GM13976 (cell line): ENCODE measurements at regions not wholly inside any gene's neighbourhood (a gene's known extent, or its start where the extent isn't known, plus 50 kb on each side); places are given as distances from the start of the nearest gene placed in this dataset.
"Not testable (repeated sequence)": the region's sequence is repeated elsewhere in the genome, so short reads cannot be mapped to it uniquely, and the experiment has no call there.

Experiments
- DNase-seq: peaks from one replicate; pipeline ENCODE4 v3.0.0; 2012; ENCODE audit warnings: low spot score
- CTCF ChIP-seq: IDR thresholded peaks from 2 replicates; pipeline ENCODE4 v1.5.1; 2012; ENCODE audit warnings: borderline replicate concordance, mild to moderate bottlenecking; ENCODE audit not compliant: insufficient read depth; ENCODE audit errors: extremely low read depth, missing control alignments, control extremely low read depth
- in situ Hi-C: fragments of 300-500 bp; cut with MboI; formaldehyde crosslinking; loops from one replicate; pipeline ENCODE4 v1.12.0; 2022; ENCODE audit warnings: low sequenced_read_pairs, mixed read lengths, inconsistent platforms; ENCODE audit not compliant: unreplicated experiment

- no peak for DNase-seq
- in situ Hi-C loops = no loop called here
- TF ChIP-seq CTCF = no peak
Observed at GRCh38 chr16:82281544-82281943, 111.5 kb upstream of the MPHOSPH6 start.

GRCh38 chr16:82280867-82281266 lies 110.8 kb upstream of the MPHOSPH6 start:
- no peak for DNase-seq
- TF ChIP-seq CTCF = no peak
- in situ Hi-C loops = no loop called here

- in situ Hi-C loops, DNase-seq: not testable (repeated sequence)
Observed at GRCh38 chr16:82275349-82275748, 105.3 kb upstream of the MPHOSPH6 start.

- in situ Hi-C loops = no loop called here
Observed at GRCh38 chr16:82271636-82272035, 101.6 kb upstream of the MPHOSPH6 start.

GRCh38 chr16:82267675-82268074 lies 97.7 kb upstream of the MPHOSPH6 start:
- DNase-seq, in situ Hi-C loops: not testable (repeated sequence)

More at GRCh38 chr16:82271636-82272035, 101.6 kb upstream of the MPHOSPH6 start:
- no peak for DNase-seq
- TF ChIP-seq CTCF = no peak

- no peak for DNase-seq
- in situ Hi-C loops = no loop called here
- TF ChIP-seq CTCF = no peak
Observed at GRCh38 chr16:82265809-82266208, 95.8 kb upstream of the MPHOSPH6 start.

- no peak for DNase-seq
- in situ Hi-C loops = no loop called here
- TF ChIP-seq CTCF = no peak
Observed at GRCh38 chr16:82264756-82265155, 94.7 kb upstream of the MPHOSPH6 start.

- DNase-seq = peak; percentile 36
- TF ChIP-seq CTCF = peak; percentile 90
- in situ Hi-C loops = no loop called here
Observed at GRCh38 chr16:82263521-82264143, 93.6 kb upstream of the MPHOSPH6 start.
